GM21825 (cell line): ENCODE measurements at regions not wholly inside any gene's neighbourhood (a gene's known extent, or its start where the extent isn't known, plus 50 kb on each side); places are given as distances from the start of the nearest gene placed in this dataset.

ENCODE experiments used
- ATAC-seq: cut with Tn5 transposase; IDR thresholded peaks from one replicate; pipeline ENCODE4 v1.9.1; 2021; ENCODE audit warnings: mild to moderate bottlenecking, moderate library complexity; ENCODE audit not compliant: unreplicated experiment

DNA sequence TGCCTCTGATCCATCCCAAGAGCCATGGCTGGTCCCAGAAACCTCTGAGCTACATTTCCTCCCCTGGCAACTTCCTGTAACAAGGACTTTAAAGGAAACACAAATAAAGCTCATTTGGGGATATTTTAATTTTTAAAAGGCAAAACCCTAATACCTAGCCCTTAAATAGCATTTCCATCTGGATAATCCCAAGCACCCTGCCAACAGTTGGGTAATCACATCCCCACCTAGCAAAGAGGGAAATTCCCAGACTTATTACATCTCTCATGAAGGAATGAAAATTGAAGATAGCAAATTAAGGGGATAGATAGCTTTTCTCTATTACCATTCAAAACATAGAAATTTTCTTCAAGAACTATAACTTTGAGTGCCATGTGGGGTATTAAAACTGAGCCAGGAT is 213.7 kb upstream of the BMP4 start:
- no peak for ATAC-seq

DNA sequence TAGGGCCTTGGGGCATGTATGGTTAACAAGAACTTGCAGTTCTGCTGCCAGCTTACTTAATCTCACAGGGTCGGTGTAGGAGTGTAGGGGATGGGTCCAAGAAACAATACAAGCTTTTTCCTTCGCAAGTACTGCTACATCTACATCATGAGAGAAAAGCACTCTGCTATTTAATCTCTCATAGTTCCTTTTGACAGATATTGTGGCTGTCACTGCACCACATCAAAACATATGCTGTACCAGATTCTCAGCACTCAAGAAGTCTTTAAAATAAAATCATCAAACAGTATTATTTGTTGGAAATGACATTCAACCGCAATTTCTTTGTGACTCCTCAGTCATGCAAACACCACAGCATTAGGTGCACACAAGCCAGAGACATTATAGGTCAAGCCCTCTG is 215.5 kb upstream of the BMP4 start:
- ATAC-seq = no peak

DNA sequence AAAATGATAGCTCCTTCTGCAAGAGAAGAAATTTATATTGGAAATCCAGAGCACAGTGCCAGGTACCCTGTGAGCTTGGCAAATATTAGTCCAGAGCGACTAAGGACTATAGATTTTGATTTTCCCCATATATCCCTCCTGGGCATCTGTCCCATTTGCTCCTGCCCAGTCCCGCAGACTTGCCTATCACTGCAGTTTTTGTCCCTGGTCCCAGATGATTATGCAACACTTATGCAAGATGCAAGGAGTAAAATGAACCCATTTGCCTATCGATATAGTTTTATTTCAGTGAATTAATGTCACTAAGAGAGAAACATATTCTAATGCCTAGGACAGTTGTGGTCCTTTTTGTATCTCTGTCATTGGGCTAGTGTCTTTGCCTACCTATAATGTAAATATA is 215.9 kb upstream of the BMP4 start:
- no peak for ATAC-seq

DNA sequence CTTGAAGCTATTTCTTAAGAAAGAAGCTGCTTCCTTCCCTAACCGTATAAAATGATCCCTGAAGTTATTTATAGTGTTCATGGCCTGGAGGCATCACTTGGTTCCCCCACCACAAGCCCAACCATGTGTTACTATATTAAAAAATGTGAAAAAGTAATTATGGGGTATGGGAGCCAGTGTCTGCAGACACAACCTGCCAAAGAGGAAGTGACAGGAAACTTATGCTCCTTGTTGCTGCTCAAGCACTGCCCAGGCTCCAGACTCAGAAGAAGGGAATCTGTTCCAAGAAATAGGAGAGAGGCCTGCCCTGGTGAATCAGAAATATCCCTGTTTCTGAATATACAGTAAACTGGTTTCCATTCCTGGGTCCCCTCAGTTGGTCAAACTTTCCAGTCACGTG is 217.2 kb upstream of the BMP4 start:
- no peak for ATAC-seq

DNA sequence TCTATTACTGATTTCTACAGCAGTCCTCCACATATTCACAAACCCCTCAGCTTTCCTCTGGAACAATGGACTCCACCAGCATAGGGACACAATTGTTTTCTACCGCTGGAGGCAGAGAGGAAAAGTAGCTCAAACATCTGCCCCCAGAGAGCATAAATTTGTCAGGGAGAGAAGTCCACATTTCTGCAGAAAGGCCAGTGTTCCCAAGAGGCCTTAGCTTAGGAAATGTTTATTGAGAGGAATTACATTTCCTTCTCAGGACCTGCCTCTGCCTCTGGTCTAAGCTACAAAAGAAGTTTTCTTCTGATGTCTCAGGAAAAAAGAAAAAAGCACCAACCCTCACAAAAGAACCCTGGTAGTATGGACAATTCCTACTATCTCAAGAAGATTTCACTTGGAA is 217.8 kb upstream of the BMP4 start:
- ATAC-seq = no peak

DNA sequence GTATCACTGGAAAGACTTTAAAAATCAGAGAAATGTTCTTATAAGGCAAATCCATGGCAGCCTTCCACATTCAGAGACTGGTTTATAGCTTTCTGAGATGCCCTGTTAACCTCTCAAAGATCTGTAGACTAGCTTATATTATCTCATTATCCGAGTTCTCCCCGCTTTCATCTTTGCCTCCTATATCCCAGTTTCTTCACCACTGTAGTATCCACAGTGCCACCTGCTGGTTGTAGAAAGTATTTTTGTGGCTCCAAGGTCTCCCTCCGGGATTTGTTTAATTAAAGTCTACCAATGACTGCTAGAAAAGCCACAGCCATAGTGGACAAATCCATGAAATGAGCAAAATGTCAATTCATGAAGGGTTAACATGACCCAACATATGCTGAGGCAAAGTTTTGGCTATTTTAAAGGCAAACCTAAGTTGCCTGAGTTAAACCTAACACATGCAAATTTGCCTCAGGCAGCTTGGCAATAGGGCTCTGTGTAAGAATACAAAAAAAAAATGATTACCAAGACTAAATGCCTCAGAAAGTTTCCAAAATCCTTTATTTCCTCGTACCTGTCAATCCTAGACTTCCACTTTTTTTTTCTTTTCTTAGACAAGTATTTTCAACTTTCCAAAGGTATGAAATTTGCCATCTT is 218.8 kb upstream of the BMP4 start:
- no peak for ATAC-seq

DNA sequence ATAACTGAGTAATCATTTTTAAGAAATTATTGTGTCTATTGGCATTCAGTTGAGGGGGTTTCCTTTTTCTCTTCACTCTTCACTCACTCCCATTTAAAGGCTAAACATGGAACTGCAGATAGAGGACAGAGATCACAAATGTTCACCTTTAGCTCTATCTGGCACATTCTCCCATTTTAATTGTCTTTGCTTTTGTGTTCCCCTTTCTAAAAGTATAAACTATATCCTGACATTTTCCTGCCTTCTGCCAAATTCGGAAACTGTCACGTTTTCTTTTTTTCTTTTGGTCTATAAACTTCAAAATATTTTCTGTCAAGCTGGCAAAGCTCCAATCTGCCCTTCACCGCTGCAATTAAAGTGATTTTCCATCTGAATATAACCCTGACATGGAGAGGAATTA is 219.8 kb upstream of the CDKN3 start:
- no peak for ATAC-seq

DNA sequence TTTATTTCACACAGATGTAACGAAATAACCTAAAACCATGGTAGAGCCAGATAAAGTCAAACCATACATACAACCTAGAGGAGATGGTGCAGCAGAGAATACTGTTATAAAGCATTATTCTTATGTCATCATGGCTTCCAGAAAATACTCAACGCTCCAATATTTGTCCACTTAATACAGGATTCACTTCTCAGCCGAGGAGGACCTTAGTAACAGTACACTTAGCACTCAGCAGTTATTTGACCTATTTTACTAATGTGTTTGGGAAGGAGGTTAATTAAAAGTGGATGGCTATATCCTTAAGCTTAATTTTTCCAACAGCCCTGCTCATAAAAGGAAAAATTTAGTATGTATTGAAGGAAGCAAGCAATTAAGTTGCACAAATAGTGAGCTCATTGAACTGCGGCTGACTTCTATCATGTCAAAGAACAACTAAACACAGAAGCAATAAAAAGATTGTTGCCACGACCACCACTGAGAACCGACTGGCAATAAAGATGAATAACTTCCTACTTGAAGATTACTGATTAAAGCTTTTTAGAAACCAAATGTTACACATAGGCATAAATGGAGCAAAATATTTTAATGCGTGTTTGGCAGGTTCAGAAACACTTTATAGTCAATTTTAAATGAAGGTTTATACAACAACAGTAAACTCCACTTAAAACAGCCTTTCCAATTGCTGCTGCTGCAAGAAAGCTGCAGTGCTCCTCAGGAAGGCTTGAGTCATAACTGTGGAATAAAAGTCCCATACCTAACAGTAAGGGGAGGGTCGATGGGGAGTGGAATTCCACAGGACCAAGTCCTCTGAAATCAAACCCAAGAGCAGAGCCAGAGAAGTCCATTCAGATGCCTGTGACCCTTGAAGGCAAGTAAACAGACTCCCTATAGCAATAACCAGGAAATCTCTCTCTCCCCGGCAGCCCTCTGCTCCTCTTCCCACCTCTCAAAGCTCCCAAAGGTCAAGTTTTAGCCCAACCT is 218.9 kb upstream of the CDKN3 start:
- ATAC-seq = no peak

DNA sequence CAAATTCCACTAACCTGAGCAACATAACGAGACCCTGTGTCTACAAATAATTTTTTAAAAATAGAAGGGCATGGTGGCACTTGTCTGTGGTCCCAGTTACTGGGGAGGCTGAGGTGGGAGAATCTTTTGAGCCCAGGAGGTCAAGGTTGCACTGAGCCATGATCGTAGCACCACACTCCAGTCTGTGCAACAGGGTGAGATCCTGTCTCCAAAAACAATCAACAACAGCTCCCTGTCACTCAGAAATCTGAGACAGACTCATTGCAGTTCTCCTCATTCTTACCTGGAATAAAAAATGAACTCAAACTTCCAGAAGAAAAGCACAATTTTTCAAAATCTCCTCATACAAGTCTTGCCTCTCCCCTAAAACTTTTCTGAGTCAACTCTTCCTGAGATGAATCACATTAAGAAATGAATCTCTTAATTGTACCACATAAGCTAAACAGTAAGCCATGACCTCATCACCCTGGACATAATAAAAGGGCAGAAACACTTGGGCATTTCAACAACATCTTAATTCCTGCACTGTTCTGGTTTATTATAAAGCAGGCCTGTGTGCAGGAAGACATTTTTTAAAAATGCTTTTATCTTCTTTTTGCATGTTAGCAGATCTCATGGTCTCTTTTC is 214.3 kb upstream of the CDKN3 start:
- no peak for ATAC-seq

DNA sequence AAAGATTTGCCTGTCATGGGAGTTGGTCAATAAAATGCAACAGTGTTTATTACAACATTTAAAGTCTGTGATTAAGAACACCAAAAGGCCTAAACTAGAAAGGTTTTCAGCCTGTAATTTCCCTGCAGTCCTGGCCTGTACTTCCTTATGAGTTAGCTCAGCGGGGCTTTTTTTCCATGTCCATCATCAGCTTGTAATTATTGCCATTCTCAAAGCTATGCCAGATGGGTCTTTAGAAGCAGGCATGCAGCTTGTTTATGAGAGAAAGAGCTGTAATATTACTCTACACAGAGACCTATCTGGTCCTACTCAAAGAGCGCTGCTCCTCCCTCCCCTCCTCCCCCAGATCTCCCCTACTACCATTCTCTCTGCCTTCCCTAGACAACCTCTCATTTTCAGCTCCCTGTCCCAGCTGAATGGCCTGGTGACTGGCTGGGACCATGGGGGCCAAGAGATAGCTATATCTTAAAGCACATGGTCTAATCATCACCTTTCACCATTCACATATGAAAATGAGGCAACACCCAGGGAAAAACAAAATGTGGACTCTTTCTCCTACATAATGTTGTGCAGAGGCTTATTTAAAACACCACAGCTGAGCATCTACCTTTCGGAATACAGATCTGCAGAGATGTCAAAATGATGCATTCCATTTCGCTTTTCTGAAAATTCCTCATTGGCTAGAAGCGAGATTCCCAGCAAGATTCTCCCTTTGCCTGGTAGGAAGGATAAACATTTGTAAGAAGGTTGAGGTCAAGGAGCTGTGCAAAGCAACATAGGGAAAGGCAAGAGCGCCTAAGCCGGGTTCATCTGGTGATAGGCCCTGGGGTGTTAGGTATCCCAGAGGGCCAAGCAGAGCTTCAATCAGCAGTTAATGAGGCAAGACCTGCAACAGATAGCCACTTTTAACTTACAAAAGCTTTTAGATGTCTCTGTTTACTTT is 209.7 kb upstream of the CDKN3 start:
- ATAC-seq = no peak

DNA sequence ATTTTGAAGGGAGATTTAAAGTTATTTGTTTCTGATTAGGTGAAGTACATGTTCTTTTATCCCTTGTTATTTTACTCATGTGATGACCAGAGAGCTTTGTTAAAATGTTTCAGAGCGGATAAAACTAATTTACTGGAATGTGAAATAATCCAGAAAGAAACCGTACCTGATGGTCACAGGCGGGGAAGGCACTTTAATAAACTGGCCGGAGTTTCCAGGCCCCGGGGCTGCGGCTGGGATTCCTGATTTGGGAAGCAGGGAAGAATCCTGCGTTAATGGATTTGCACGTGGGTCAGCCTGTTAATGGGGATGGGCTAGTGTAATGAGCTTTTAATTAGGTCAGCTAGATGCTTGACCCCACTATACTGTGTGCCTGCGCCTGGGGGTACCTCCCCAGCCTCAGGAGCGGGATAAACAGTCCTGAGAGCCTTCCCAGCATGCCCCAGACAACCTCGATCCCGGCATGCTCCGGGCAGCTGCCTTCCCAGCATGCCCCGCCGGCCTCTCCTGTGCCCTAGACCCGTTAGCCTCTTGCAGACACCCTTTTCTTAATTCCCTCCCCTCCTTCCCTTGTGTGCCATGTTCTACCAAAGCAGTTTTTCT is 208.6 kb upstream of the CDKN3 start:
- no peak for ATAC-seq

DNA sequence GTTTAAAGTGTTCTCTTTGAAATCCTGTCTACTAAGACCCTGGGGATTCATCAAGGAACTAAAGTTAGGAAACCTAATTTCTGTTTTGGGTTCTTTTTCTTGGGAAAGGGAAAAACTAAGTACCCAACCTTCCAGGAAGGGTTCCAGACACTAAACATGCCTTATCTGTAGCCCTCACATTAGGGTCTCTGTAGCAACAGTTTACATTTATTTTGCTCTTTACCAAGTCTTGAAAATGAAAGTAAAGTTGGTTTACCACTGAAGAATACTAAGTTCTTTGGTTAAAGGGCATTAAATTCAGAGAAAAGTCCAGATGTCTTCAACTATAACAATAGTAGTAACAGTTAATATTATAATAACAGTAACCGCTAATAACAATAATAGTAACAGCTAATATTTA is 207.5 kb upstream of the CDKN3 start:
- ATAC-seq = no peak

DNA sequence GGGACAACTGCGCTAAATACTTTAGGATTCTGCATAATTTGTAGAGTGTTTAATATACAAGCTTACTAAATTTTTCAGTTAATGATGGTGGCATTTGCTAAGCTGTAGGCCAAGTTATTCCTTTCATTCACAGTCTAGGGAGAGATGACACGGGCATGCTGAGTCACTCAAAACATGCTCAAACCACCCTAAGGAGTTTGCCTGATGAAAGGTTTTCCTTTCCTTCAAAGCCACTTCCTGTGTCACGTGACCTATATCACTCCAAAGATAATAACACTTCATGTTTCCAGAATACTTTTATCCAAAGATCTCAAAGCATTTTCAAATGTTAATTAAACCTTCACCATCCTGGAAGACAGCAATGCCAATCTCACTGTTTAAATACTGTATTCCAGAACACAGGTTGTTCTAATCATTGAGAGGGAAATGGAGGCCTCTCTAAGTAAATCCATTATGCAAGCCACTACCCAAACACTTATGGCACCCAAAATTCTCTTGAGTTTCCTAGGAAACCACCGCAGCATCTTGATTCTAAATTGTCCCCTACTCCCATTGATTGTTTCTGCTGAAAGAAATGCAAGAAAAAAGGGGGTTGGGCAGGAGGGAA is 207.0 kb upstream of the CDKN3 start:
- ATAC-seq = no peak

DNA sequence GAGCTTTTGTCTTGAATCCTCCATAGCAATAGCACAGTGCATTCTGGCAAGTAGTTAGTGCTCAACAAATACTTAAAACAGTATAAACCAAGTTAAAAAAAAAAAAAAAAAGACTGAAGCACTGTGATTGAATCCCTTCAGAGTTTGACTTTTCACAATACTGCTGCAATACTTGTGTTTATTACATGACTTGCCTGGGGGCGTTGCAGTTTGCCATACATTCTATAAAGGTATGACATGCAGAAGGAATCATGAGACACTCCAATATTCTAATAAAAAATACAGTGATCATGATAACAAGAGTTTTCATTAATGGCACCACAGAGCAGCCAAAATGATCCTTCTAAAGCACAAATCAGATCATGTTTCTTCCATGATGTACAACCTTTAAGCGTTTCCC is 205.0 kb upstream of the CDKN3 start:
- ATAC-seq = no peak

DNA sequence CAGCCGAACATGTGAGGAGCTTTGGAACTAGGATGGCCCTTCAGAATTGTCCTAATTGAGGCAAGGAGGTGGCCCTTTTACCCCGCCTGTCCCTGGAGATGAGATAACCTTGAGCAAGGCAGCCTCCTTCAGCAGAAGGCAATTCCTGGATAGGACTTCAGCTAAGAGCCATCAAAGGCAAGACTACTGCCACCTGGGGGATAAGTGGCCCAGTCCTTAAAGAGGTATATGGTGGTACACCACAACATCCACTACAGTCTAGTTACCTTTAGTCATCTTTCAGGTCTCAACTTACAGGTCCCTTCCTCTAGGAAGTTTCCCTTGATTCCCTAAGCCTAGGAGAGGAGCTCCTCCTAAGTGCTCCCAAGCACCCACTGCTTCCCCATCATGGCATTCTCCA is 204.2 kb upstream of the CDKN3 start:
- no peak for ATAC-seq

DNA sequence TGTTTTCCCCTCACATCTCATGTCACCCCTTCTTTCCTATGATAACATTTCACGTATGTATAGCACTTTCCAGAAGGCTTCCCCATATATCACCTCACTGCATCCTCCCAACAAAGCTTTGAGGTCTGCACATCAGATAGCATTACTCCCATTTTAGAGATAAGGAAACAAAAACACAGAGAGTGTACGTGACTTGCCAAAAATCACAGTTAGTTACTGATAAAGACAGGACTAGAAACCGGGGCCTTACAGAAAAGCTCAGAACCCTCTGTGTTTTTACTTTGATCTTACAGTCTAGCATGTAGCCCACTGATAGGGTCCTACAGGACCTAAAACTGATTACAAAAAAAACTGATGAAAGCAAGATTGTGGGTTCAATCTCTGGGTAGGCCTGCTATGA is 202.9 kb upstream of the CDKN3 start:
- ATAC-seq = no peak

DNA sequence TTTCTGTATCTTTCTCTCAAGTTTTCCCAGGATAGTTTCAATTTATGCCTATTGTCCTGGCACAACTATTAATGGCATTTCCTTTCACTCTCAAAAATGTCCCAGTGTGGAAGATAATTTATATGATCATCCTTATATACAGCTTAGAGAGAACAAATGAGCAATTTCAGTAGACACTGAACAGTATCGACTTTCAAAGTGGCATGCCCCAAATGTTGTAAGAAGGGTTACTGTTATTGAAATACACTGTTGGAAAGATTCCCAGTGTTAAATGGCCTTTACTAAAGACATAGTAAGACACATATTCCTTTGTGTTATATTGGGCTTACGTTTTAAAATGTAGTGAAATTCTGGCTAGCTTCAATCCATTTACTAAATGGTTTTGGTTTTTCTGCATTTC is 202.3 kb upstream of the CDKN3 start:
- ATAC-seq = no peak

DNA sequence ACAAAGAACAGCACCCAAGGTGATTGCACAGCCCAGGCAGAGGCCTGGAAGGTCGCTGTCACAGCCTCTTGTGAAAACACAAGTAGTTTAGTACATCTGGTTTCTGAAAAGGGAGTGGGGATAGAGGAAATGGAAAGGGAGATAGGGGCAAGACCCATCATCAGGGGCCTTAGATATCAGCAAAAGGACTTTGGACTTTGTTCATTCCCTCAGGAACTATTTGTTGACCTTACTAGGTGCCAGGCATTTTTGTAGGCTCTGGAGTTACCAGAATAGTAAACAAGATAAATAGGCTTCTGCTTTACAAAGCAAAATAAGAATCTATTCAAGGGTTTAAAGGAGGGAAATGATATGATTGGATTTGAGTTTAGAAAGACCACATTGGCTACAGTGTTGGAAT is 199.4 kb upstream of the CDKN3 start:
- no peak for ATAC-seq

DNA sequence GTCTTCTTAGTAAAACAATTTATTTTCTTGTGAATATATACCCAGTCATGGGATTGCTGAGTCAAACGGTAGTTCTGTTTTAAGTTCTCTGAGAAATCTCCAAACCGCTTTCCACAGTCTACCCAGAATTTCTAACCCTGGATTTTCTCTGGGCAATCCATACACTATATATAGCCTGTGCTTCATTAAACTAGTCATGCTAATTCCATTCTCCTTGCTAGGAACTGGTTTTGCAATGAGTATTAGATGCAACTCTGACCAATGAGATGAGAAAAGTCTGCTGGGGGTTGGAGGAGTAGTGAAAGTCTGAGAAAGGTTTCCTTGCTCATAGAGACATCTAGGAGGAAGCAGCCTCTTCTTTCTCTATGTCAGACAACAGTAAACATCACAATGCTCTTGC is 196.1 kb upstream of the CDKN3 start:
- ATAC-seq = no peak

DNA sequence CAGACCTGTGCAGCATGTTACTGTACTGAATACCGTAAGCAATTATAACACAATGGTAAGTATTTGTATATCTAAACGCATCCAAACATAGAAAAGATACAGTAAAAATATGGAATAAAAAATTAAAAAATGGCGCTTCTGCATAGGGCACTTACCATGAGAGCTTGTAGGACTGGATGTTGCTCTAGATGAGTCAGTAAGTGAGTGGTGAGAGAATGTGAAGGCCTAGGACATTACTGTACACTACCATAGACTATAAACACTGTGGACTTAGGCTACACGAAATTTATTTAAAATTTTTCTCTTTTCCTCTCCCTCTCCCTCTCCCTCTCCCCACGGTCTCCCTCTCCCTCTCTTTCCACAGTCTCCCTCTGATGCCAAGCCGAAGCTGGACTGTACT is 194.5 kb upstream of the CDKN3 start:
- ATAC-seq = no peak
